VCaP (cell line): ENCODE measurements at regions not wholly inside any gene's neighbourhood (a gene's known extent, or its start where the extent isn't known, plus 50 kb on each side); places are given as distances from the start of the nearest gene placed in this dataset.

Experiments used
- H3K27ac ChIP-seq: fragments of 450-650 bp; 2 replicates; pipeline ENCODE4 v1.5.1; 2017
- TF ChIP-seq, protein P1 (sequence below): fragments of 450-650 bp; conservative IDR thresholded peaks from 2 replicates; pipeline ENCODE4 v1.5.1; 2017; ENCODE audit warnings: mild to moderate bottlenecking, moderate library complexity

DNA sequence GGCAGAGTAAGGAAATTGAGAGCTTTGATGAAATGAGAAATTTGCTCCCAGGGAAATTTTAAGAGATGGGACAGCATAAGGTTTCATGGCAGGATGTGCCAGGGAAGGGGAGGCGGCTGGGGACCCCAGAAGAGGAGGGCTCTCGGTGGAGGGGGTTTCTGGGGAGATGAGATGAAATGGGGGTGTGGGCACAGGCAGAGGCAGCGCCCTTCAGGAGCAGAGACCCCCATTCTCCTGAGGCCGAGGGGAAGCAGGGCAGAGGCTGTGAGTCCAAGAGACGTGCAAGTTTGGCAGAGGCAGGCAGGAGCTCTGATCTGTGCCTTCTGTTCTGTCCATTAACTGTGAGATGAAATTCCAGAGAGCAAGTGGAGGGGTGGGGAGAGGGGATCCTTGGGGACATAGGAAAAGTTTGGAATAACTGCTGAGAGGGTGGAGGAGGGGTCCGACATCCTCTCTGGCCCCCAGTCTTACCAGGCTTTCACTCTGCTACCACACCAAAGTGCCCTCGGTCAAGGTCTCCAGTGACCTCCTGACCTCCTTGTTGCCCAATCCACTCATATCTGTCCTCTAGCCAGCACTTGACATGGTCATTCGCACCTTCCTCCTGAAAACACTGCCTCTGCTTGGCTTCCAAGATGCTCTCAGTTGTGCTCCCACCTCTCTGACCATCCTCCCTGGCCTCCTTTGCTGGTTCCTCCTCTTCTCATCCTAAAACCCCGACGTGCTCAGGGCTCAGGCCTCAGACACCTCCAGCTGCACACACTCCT lies 108.1 kb upstream of the MVB12B start:
- no peak overlapping the region for H3K27ac ChIP-seq
- TF ChIP-seq, protein P1, sequence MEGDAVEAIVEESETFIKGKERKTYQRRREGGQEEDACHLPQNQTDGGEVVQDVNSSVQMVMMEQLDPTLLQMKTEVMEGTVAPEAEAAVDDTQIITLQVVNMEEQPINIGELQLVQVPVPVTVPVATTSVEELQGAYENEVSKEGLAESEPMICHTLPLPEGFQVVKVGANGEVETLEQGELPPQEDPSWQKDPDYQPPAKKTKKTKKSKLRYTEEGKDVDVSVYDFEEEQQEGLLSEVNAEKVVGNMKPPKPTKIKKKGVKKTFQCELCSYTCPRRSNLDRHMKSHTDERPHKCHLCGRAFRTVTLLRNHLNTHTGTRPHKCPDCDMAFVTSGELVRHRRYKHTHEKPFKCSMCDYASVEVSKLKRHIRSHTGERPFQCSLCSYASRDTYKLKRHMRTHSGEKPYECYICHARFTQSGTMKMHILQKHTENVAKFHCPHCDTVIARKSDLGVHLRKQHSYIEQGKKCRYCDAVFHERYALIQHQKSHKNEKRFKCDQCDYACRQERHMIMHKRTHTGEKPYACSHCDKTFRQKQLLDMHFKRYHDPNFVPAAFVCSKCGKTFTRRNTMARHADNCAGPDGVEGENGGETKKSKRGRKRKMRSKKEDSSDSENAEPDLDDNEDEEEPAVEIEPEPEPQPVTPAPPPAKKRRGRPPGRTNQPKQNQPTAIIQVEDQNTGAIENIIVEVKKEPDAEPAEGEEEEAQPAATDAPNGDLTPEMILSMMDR = no peak

DNA sequence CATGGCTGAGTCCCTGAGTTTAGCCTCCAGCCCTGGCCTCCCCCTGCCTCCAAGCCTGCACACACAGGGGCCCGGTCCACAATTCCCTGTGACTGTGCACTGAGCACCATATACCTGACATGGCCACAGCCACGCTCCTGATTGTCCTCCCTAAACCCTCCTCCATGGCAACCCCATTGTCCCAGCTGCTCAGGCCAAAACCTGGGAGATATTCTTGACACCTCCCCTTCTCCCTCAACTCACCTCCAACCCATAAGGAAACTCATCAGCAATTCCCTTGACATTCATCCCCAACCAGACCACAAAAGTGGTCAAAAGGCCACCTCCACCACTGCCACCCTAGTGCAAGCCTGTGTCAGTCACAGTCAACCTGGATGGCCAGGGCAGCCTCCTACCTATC lies 107.5 kb upstream of the MVB12B start:
- TF ChIP-seq, protein P1 = no peak
- H3K27ac ChIP-seq = no peak overlapping the region

DNA sequence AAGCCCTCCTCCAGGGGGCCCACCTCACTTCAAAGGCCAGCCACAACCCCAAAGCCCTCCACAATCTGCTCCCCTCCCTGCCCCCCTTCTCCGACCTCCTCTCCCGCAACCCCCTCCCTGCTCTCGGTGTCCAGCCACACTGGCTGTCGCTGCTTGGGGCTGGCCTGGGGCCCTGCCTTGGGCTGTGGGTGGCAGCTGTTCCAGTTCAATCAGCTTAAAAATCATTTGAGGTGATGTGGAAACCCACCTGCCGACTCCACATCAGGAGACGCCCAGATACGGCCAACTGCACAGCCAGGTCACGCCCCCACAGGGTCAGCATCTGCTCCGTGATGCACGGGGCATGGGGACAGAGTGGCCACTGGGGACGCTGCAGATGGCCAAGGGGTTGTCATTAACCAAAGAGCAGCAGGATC lies 107.0 kb upstream of the MVB12B start:
- TF ChIP-seq, protein P1 = no peak
- no peak overlapping the region for H3K27ac ChIP-seq

DNA sequence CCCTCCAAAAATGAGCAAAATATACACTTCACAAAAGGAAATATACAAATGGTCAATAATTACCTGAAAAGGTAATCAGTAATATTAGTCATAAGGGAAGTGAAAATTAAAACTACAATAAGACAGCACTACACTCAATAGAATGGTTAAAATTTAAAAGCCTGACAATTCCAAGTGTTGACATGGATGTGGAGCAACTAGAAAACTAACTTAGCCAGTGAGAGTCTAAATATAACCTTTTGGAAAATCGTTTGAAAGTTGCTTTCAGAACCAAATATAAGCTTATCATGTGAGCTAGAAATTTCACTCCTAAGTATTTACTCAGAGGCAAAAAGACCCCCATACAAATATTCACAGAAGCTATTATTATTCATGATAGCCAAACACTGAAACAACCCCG lies 105.1 kb upstream of the MVB12B start:
- no peak overlapping the region for H3K27ac ChIP-seq
- TF ChIP-seq, protein P1 = no peak

DNA sequence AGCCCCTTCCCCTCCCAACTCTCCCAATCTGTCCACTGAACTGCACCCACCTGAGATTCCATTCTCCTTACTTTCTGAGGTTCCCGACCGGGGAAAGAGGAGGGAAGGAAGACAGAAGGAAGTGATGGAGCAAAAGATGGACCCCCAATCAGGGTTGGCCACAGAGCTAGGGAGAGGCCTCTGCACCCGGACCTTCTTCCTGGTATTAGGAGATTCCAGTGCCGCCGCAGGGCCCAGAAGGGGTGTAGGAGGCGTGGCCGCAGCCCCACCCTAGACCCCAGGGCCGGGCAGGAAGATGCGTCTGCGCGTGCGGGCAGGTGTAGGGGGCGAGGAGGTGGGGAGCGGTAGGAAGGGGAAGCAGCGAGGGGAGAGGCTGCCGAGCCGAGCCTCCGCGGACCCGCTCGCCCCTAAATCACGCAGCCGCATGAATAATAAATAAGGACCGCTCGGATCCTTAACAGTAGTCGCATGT lies 104.2 kb upstream of the MVB12B start:
- TF ChIP-seq, protein P1 = no peak
- no peak overlapping the region for H3K27ac ChIP-seq

DNA sequence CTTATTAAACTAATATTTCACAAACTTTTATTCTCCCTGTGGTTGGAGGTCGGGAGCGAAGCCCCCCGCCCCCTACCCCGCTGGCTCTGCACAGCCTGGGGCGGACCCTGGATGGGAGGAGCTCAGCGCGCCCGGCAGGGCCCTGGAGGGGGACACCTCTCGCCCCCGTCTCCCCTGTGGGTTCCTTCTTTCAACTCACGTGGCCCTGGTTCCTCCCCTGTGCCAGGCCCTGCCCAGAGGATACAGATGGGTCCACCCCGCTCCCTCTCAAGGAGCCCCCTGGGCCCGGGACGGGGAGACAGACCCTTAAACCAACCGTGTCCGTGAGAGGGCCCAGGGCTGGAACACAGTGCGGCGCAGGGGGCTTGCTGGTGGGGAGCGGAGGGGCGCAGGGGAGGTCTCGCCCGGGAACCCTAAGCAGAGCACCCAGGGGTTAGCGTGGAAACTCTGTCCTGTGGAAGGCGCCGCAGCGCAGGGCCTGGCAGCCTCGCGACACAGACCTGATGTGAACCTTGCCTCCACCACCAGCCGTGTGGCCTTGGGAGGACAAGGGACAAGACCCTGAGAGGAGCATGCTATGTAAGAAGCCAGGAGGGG lies 103.7 kb upstream of the MVB12B start:
- no peak overlapping the region for H3K27ac ChIP-seq
- TF ChIP-seq, protein P1 = no peak

DNA sequence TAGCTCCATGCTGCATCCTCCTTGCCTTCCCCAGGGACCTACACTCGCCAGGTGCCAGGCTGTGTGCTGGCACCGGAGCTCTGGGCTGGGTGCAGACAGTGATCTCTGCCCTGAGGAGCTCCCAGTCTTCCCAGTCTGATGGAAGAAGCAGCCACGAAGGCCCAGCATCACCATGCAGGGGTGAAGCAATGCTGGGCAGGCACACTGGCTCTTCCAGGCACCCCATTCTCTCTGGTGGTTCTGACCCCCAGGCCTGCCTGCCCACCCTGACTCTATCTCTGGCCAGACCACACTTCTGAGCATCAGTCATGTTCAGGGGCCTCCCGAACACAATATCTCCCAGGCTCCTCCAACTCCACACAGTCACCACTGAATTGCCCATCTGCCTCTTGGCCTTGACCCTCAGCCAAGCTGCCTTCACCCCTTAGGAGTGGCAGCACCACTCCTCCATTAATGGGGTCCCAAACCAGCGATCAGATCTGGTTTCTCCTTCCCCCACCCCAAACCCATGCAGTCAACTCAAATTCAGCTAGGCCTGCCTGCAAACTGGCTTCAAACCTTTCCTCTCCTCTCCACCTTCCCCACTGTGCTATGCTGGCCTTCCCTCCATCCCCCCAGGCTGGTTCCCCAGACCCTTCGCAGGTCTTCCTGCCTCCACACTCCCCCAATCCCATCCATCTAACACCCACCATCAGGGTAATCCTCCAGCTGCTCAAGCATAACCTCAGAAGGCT lies 102.7 kb upstream of the MVB12B start:
- no peak overlapping the region for H3K27ac ChIP-seq
- TF ChIP-seq, protein P1 = no peak
